HG03378 (cell line): ENCODE measurements at regions not wholly inside any gene's neighbourhood (a gene's known extent, or its start where the extent isn't known, plus 50 kb on each side); places are given as distances from the start of the nearest gene placed in this dataset.
"Not testable (repeated sequence)": the region's sequence is repeated elsewhere in the genome, so short reads cannot be mapped to it uniquely, and the experiment has no call there.

Source experiments
- ATAC-seq: cut with Tn5 transposase; IDR thresholded peaks from one replicate; pipeline ENCODE4 v1.9.1; 2021; ENCODE audit warnings: mild to moderate bottlenecking, moderate library complexity; ENCODE audit not compliant: unreplicated experiment

DNA sequence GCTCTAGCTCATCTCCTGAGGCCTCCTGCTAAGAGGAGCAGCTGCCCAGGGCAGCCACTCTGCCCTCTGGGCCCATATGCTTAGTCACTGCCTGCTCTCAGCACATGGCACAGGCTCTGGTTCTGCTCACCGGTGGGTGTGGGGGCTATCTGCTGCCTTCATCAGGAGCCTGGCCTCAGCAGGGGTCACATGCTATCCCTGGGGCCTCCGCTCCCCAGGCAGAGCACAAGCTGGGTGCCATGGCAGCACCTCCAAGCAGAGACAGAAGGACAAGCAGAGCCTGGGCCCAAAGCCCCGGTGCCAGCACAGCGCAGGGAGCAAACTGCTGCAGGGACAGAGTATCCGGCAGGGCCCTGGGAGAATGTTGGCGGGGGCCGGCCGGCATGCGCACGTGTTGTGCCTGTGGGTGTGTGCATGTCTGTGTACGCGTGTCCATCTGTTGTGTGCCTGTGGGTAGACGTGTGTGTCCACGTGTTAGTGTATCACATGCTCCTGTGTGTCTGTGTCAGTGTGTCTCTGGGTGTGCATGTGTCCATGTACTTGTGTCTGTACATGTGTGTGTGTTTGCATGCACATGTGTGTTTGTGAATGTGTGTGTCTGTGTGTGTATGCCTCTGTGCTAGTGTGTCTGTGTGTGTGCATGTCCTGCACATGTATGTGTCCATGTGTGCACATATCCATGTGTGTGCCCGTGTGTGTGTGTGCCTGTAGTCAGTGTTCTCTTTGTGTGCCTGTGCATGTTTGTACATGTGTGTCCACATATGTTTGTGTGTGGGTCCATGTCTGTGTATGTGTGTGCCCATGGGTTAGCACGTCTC is 326.9 kb downstream of the TMEM121 start:
- ATAC-seq = no peak

DNA sequence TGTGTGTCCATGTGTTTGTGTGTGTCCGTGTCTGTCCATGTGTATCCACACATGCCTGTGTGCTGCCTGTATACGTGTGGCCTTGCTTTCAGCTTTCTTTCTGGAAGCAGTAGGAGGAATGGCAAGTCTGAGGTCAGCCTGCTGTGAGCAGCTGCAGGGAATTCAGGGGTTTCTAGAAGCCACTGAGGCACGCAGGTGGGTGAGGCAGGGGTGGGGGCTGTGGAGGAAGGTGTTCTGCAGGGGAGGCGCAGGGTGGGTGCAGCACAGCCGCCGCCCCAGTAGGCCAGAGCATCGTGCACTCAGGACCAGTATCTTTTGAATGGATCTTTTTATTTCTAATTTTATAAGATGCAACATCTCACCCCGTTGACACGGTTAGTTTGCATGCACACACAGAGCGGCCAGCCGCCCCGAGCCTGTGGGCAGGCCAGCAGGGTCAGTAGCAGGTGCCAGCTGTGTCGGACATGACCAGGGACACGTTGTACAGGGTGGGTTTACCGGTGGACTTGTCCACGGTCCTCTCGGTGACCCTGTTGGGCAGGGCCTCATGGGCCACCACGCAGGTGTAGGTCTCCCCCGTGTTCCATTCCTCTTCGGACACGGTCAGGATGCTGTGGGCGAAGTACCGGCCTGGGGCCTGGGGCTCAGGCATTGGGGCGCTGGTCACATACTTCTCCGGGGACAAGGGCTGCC is 327.7 kb downstream of the TMEM121 start:
- no peak for ATAC-seq

DNA sequence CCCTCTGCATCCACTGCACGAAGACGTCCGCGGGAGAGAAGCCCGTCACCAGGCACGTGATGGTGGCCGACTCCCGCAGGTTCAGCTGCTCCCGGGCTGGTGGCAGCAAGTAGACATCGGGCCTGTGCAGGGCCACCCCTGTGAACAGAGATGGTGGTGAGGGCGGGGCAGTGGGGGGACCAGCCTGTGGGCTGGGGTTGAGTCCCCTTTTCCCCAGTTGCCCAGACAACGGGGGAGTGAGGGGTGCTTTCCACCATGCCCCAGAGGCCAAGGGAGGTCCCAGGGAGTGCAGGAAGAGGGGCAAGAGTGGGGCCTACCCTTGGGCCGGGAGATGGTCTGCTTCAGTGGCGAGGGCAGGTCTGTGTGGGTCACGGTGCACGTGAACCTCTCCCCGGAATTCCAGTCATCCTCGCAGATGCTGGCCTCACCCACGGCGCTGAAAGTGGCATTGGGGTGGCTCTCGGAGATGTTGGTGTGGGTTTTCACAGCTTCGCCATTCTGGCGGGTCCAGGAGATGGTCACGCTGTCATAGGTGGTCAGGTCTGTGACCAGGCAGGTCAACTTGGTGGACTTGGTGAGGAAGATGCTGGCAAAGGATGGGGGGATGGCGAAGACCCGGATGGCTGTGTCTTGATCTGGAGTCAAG is 328.3 kb downstream of the TMEM121 start:
- no peak for ATAC-seq

GRCh38 chr14:105855246-105855892 is 329.0 kb downstream of the TMEM121 start:
- ATAC-seq = no peak

- no peak for ATAC-seq
Measured at GRCh38 chr14:105855893-105856675, 329.7 kb downstream of the TMEM121 start.

DNA sequence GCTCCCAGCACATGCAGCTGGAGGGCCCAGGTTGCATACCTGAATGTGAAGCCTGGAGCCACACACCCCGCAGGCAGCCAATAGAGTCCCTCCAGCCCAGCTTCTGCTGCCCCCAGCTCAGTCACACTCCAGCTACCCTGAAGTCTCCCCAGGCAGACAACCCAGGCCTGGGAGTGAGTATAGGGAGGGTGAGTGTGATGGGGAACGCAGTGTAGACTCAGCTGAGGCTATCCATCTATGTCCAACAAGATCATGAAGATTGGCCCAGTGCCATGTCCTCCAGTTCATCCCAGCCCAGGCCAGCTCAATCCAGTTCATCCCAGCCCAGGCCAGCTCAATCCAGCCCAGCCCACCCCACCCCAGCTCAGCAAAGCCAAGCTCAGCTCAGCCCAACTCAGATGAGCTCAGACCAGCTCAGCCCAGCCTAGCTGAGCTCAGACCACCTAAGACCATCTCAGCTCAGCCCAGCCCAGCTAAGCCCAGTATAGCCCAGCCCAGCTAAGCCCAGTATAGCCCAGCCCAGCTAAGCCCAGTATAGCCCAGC is 330.4 kb downstream of the TMEM121 start:
- no peak for ATAC-seq

GRCh38 chr14:105857220-105857825 is 330.9 kb downstream of the TMEM121 start:
- ATAC-seq = no peak

DNA sequence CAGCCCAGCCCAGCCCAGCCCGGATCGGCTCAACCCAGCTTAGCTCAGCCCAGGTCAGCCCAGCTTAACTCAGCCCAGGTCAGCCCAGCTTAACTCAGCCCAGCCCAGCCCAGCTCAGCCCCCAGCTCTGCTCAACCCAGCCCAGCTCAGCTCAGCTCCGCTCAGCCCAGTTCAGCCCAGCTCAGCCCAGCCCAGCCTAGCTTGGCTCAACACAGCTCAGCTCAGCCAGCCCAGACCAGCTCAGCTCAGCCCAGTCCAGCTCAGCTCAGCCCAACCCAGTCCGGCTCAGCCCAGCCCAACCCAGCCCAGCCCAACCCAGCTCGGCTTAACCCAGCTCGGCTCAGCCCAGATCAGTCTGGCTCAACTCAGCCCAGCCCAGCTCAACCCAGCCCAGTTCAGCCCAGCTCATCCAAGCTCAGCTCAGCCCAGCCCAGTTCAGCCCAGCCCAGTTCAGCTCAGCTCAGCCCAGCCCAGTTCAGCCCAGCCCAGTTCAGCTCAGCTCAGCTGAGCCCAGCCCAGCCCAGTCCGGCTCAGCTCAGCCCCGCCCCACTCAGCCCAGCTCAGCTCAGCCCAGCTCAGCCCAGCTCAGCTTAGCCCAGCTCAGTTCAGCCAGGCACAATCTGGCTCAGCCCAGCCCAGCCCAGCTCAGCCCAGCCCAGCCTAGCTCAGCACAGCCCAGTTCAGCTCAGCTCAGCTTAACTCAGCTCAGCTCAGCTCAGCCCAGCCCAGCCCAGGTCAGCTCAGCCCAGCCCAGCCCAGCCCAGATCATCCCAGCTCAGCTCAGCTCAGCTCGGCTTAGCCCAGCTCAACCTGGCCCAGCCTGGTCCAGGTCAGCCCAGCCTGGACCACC is 331.7 kb downstream of the TMEM121 start:
- ATAC-seq = no peak

DNA sequence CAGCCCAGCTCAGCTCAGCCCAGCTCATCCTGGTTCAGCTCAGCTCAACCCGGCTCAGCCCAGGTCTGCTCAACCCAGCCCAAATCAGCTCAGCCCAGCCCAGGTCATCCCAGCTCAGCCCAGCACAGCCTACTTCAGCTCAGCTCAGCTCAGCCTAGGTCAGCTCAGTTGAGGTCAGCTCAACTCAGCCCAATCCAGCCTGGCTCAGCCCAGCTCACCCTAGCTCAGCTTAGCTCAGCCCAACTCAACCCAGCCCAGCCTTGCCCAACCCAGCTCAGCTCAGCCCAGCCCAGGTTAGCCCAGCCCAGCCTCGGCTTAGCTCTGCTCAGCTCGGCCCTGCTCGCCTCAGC is 332.3 kb downstream of the TMEM121 start:
- no peak for ATAC-seq

DNA sequence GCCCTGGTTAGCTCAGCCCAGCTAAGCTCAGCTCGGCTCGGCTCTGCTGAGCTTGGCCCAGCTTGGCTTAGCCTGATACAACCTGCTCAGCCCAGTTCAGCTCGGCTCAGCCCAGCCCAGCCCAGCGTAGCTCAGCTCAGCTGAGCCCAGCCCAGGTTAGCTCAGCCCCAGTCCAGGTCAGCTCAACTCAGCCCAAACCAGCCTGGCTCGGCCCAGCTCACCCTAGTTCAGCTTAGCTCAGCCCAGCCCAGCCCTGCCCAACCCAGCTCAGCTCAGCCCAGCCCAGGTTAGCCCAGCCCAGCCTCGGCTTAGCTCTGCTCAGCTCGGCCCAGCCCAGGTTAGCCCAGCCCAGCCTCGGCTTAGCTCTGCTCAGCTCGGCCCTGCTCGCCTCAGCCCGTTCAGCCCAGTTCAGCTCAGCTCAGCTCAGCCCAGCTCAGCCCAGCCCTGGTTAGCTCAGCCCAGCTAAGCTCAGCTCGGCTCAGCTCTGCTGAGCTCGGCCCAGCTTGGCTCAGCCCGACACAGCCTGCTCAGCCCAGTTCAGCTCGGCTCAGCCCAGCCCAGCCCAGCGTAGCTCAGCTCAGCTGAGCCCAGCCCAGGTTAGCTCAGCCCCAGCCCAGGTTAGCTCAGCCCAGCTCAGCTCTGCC is 332.8 kb downstream of the TMEM121 start:
- ATAC-seq = not testable (repeated sequence)

DNA sequence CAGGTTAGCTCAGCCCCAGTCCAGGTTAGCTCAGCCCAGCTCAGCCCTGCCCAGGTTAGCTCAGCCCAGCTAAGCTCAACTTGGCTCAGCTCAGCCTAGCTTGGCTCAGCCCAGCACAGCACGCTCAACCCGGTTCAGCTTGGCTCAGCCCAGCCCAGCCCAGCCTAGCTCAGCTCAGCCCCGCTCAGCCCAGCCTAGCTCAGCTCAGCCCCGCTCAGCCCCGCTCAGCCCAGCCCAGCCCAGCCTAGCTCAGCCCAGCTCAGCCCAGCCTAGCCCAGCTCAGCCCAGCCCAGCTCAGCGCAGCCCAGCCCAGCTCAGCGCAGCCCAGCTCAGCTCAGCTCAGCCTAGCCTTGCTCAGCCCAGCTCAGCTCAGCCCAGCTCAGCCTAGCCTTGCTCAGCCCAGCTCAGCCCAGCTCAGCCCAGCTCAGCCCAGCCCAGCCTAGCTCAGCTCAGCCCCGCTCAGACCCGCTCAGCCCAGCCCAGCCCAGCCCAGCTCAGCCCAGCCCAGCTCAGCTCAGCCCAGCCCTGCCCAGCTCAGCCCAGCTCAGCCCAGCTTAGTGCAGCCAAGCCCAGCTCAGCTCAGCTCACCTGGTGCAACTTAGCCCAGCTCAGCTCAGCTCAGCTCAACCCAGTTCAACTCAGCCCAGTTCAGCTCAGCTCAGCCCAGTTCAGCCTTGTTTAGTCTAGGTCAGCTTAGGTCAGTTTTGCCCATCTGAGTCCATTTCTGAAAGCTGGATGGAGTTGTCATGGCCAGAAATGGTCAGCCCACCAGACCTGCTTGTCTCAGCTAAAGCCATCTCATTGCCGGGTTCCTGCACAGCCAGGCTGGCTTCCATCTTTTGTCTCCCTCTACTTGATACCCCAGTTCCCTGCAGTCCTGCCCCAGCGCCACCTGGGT is 333.6 kb downstream of the TMEM121 start:
- ATAC-seq = no peak

DNA sequence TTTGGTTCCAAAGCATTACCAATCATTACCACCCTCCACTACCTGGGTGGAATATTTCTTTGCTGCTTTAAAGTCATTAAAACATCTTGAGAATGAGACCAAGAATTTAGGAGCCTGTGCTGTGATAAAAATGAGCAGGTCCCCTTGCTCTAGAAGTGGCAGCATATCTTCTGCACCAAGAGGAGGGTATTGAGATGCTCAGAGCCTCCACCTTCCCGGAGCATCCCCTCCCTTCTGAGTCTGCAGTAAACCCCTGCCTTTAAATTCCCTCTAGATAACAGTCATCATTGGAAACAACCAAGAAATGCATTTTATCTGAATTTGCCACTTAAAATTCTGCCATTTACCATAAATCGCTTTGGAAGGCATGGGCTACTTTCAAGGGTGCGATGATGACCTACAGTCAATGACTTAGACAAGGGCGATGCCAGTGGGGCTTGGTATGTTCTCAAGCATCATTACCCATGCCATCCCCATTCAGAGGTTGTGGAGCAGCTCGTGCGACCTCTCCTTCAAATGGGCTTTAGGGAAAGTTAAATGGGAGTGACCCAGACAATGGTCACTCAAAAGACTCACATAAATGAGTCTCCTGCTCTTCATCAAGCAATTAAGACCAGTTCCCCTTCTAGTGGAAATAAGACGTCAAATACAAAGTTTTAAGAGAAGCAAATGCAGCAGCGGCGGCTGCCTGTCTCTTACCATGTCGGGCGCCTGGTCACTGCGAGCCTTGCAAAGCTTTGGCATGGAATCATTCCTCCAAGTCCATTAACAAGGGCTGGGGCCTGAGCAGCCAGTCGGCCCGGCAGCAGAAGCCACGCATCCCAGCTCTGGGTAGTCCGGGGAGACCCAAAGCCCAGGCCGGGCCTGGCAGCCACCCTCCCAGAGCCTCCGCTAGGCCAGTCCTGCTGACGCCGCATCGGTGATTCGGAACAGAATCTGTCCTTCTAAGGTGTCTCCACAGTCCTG is 334.5 kb downstream of the TMEM121 start:
- no peak for ATAC-seq

DNA sequence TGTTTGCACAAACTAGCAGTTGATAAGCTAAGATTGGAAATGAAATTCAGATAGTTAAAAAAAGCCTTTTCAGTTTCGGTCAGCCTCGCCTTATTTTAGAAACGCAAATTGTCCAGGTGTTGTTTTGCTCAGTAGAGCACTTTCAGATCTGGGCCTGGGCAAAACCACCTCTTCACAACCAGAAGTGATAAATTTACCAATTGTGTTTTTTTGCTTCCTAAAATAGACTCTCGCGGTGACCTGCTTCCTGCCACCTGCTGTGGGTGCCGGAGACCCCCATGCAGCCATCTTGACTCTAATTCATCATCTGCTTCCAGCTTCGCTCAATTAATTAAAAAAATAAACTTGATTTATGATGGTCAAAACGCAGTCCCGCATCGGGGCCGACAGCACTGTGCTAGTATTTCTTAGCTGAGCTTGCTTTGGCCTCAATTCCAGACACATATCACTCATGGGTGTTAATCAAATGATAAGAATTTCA is 335.6 kb downstream of the TMEM121 start:
- peak; percentile 82 for ATAC-seq

GRCh38 chr14:105862581-105863239 is 336.3 kb downstream of the TMEM121 start:
- peak; percentile 17 for ATAC-seq

DNA sequence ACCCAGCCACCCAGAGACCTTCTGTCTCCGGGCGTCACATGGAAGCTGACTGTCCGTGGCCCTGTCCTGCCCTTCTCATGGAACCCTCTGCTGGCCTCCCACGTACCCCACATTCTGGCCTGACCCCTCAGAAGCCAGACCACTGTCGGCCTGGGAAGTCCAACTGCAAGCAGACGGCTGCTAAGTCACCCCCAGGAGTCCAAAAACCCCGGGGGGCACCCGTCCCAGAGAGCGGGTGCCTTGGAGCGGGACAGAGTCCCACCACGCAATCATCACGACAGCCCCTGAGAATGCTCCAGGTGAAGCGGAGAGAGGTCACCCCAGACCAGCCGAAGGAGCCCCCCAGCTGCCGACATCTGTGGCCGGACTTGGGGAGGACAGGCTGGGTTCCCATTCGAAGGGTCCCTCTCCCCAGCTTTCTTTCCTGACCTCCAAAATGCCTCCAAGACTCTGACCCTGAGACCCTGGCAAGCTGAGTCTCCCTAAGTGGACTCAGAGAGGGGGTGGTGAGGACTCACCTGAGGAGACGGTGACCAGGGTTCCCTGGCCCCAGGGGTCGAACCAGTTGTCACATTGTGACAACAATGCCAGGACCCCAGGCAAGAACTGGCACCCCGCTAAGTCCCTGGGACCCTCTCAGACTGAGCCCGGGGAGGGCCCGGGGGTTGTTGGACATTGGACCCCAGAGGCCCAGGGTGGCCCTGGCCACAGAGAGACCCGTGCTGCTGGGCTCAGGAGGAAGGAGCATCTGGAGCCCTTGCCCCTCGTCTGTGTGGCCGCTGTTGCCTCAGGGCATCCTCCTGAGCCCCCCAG is 337.1 kb downstream of the TMEM121 start:
- peak; percentile 10 for ATAC-seq
